GM23338 (cell line): ENCODE measurements at regions not wholly inside any gene's neighbourhood (a gene's known extent, or its start where the extent isn't known, plus 50 kb on each side); places are given as distances from the start of the nearest gene placed in this dataset.

Experiments
- ATAC-seq: fragments of 200-7000 bp; cut with Tn5 transposase; 3 replicates; pipeline ENCODE4 v1.9.1; 2020
- DNase-seq: peaks from one replicate; pipeline ENCODE4 v3.0.0-alpha.2; 2015; ENCODE audit warnings: low spot score
- H2AFZ ChIP-seq: fragments of 200-600 bp; sonication (generic); 2 replicates; pipeline ENCODE4 v1.8.0; 2016; ENCODE audit warnings: antibody characterized with exemption, mild to moderate bottlenecking, moderate library complexity
- H3F3A ChIP-seq: fragments of 200-600 bp; sonication (generic); replicated peaks from 2 replicates; pipeline ENCODE4 v1.8.0; 2017; ENCODE audit warnings: antibody characterized with exemption, mixed run types, low read depth
- H3K27ac ChIP-seq: fragments of 200-600 bp; sonication (generic); 2 replicates; pipeline ENCODE4 v1.6.1; 2016; ENCODE audit warnings: low read depth
- H3K27me3 ChIP-seq: fragments of 200-600 bp; sonication (generic); 2 replicates; pipeline ENCODE4 v1.8.0; 2016; ENCODE audit warnings: mild to moderate bottlenecking, mixed run types, moderate library complexity; ENCODE audit not compliant: insufficient read depth
- H3K36me3 ChIP-seq: fragments of 200-600 bp; sonication (generic); 2 replicates; pipeline ENCODE4 v1.8.0; 2016; ENCODE audit warnings: mild to moderate bottlenecking; ENCODE audit not compliant: insufficient read depth
- H3K4me1 ChIP-seq: fragments of 200-600 bp; sonication (generic); 2 replicates; pipeline ENCODE4 v1.8.0; 2016; ENCODE audit warnings: mild to moderate bottlenecking, moderate library complexity; ENCODE audit not compliant: insufficient read depth
- H3K4me2 ChIP-seq: fragments of 200-600 bp; sonication (generic); 2 replicates; pipeline ENCODE4 v1.7.1; 2017; ENCODE audit warnings: mixed run types
- H3K4me3 ChIP-seq: fragments of 200-600 bp; sonication (generic); 2 replicates; pipeline ENCODE4 v1.6.1; 2016; ENCODE audit warnings: mixed run types
- H3K79me2 ChIP-seq: fragments of 200-600 bp; sonication (generic); replicated peaks from 2 replicates; pipeline ENCODE4 v1.8.0; 2017; ENCODE audit warnings: mild to moderate bottlenecking; ENCODE audit not compliant: insufficient read depth
- H3K9me2 ChIP-seq: fragments of 200-600 bp; sonication (generic); 2 replicates; pipeline ENCODE4 v1.8.0; 2017; ENCODE audit not compliant: insufficient read depth
- H4K20me1 ChIP-seq: fragments of 200-600 bp; sonication (generic); replicated peaks from 2 replicates; pipeline ENCODE4 v1.8.0; 2017; ENCODE audit warnings: mild to moderate bottlenecking; ENCODE audit not compliant: insufficient read depth
- H3K27ac Mint-ChIP-seq: 2 replicates; pipeline ENCODE4 v1.8.0; 2020; ENCODE audit warnings: inconsistent platforms, mild to moderate bottlenecking, moderate library complexity, mixed read lengths
- H3K27me3 Mint-ChIP-seq: 3 replicates; pipeline ENCODE4 v1.8.0; 2022; ENCODE audit warnings: low read depth, mild to moderate bottlenecking, moderate library complexity, mixed read lengths, inconsistent platforms; ENCODE audit not compliant: insufficient read depth, poor library complexity
- H3K36me3 Mint-ChIP-seq: 3 replicates; pipeline ENCODE4 v1.8.0; 2021; ENCODE audit warnings: low read depth, mild to moderate bottlenecking, inconsistent platforms, moderate library complexity, mixed read lengths
- H3K4me1 Mint-ChIP-seq: 3 replicates; pipeline ENCODE4 v1.8.0; 2020; ENCODE audit warnings: mild to moderate bottlenecking, inconsistent platforms, mixed read lengths
- H3K4me3 Mint-ChIP-seq: 3 replicates; pipeline ENCODE4 v1.8.0; 2021; ENCODE audit warnings: moderate library complexity, mild to moderate bottlenecking, inconsistent platforms, mixed read lengths
- H3K9me3 Mint-ChIP-seq: 3 replicates; pipeline ENCODE4 v1.8.0; 2020; ENCODE audit warnings: moderate library complexity, mild to moderate bottlenecking, inconsistent platforms, mixed read lengths
- CREB1 ChIP-seq: fragments of 250-450 bp; sonication (Bioruptor Pico); IDR thresholded peaks from 2 replicates; pipeline ENCODE4 v1.5.0; 2020; ENCODE audit warnings: low read depth, mild to moderate bottlenecking, moderate library complexity
- JUNB ChIP-seq: IDR thresholded peaks from one replicate; pipeline ENCODE4 v1.6.1; 2016; ENCODE audit warnings: antibody characterized with exemption; ENCODE audit not compliant: unreplicated experiment
- NANOG ChIP-seq: IDR thresholded peaks from 2 replicates; pipeline ENCODE4 v1.6.1; 2016; ENCODE audit warnings: antibody characterized with exemption, borderline replicate concordance
- REST ChIP-seq: IDR thresholded peaks from one replicate; pipeline ENCODE4 v1.6.1; 2018; ENCODE audit warnings: antibody characterized with exemption; ENCODE audit not compliant: unreplicated experiment
- STAT1 ChIP-seq: IDR thresholded peaks from one replicate; pipeline ENCODE4 v1.6.1; 2016; ENCODE audit warnings: antibody characterized with exemption; ENCODE audit not compliant: unreplicated experiment
- ZNF114 ChIP-seq: fragments of 250-450 bp; sonication (Bioruptor Pico); IDR thresholded peaks from 2 replicates; pipeline ENCODE4 v1.5.0; 2020; ENCODE audit warnings: mild to moderate bottlenecking, moderate library complexity
- ZNF462 ChIP-seq: fragments of 250-450 bp; sonication (Bioruptor Pico); IDR thresholded peaks from 2 replicates; pipeline ENCODE4 v1.5.0; 2020; ENCODE audit warnings: mild to moderate bottlenecking, moderate library complexity
- TF ChIP-seq, protein P1 (sequence below): IDR thresholded peaks from 2 replicates; pipeline ENCODE4 v1.6.1; 2016; ENCODE audit warnings: antibody characterized with exemption
- TF ChIP-seq, protein P2 (sequence below), 2 experiments: fragments of 200-600 bp in 1 of 2; sonication (generic) in 1 of 2; conservative IDR thresholded peaks; 2 replicates each; pipeline versions ENCODE4 v1.5.1 to v1.6.1; 2016 to 2017; ENCODE audit warnings: antibody characterized with exemption in 2 of 2, low read depth in 2 of 2, mild to moderate bottlenecking in 2 of 2, moderate library complexity in 1 of 2

DNA sequence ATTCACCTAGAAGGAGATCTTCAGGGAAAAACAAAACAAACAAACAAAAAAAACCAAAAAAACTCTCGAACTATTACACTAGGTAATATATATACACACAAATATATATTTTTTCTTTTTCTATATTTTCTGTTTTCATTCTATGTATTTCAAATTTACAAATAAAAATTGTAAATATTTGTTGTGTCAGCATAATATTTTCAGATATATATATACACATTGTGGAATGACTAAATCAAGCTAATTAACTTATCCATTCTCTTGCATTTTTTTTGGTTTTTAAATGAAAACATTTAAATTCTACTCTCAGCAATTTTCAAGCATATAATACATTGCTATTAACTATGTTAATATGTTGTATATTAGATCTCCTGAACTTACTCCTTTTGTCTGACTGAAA is 762.0 kb upstream of the PCDH10 start (continued):
- no peak for TF ChIP-seq ZNF462
- no peak for TF ChIP-seq JUNB
- no peak for TF ChIP-seq ZNF114 (CRISPR knock-in tag)

GRCh38 chr4:132395561-132395960 is 753.5 kb upstream of the PCDH10 start:
- H3K9me3 Mint-ChIP-seq: peaks cover 9% of the 10 kb centered on the region; the same call in 2 of the 3 replicates
- Histone ChIP-seq H3K4me2 (no peak overlapping the region), H3K9me2 (no peaks in the 10 kb centered on the region), H3K79me2 (no peaks in the 10 kb centered on the region), H3K4me1 (no peaks in the 10 kb centered on the region), H3K27me3 (no peaks in the 10 kb centered on the region), H3K27ac (no peak overlapping the region), H3K4me3 (no peak overlapping the region), H4K20me1 (no peaks in the 10 kb centered on the region), H3K36me3 (no peaks in the 10 kb centered on the region), H2AFZ (no peak overlapping the region), H3F3A (no peaks in the 10 kb centered on the region)
- no peak for DNase-seq
- H3K27me3 Mint-ChIP-seq: no peaks in the 10 kb centered on the region
- H3K4me3 Mint-ChIP-seq: no peak overlapping the region
- peaks cover 8% of the 10 kb centered on the region; the same call in 2 of the 3 replicates for H3K36me3 Mint-ChIP-seq
- ATAC-seq: no peak
- no peak overlapping the region for H3K27ac Mint-ChIP-seq
- H3K4me1 Mint-ChIP-seq: no peaks in the 10 kb centered on the region
- TF ChIP-seq, protein P1, sequence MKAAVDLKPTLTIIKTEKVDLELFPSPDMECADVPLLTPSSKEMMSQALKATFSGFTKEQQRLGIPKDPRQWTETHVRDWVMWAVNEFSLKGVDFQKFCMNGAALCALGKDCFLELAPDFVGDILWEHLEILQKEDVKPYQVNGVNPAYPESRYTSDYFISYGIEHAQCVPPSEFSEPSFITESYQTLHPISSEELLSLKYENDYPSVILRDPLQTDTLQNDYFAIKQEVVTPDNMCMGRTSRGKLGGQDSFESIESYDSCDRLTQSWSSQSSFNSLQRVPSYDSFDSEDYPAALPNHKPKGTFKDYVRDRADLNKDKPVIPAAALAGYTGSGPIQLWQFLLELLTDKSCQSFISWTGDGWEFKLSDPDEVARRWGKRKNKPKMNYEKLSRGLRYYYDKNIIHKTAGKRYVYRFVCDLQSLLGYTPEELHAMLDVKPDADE: no peak
- TF ChIP-seq REST (no peak), CREB1 (CRISPR knock-in tag) (no peak), STAT1 (no peak), JUNB (no peak), NANOG (no peak), ZNF114 (CRISPR knock-in tag) (no peak)
- TF ChIP-seq, protein P2, sequence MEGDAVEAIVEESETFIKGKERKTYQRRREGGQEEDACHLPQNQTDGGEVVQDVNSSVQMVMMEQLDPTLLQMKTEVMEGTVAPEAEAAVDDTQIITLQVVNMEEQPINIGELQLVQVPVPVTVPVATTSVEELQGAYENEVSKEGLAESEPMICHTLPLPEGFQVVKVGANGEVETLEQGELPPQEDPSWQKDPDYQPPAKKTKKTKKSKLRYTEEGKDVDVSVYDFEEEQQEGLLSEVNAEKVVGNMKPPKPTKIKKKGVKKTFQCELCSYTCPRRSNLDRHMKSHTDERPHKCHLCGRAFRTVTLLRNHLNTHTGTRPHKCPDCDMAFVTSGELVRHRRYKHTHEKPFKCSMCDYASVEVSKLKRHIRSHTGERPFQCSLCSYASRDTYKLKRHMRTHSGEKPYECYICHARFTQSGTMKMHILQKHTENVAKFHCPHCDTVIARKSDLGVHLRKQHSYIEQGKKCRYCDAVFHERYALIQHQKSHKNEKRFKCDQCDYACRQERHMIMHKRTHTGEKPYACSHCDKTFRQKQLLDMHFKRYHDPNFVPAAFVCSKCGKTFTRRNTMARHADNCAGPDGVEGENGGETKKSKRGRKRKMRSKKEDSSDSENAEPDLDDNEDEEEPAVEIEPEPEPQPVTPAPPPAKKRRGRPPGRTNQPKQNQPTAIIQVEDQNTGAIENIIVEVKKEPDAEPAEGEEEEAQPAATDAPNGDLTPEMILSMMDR (conservative IDR thresholded peaks at IDR 0.05; ENCODE audit: low read depth in 2 of 2): no peak
